Esophagus muscularis mucosa (tissue), 4 donors: ENCODE measurements at regions not wholly inside any gene's neighbourhood (a gene's known extent, or its start where the extent isn't known, plus 50 kb on each side); places are given as distances from the start of the nearest gene placed in this dataset.

Experiments used
- CTCF ChIP-seq, 3 experiments: fragments of 200-600 bp in 2 of 3; fragments of 450-650 bp in 1 of 3; sonication (generic) in 2 of 3; IDR thresholded peaks; one replicate each; pipeline ENCODE4 v1.5.1; 2017 to 2019; ENCODE audit warnings: antibody characterized with exemption in 3 of 3, mild to moderate bottlenecking in 2 of 3, moderate library complexity in 1 of 3
- EP300 ChIP-seq: sonication (generic); formaldehyde crosslinking; IDR thresholded peaks from one replicate; pipeline ENCODE4 v1.6.1; 2017; ENCODE audit warnings: antibody characterized with exemption
- POLR2A ChIP-seq: fragments of 450-650 bp; IDR thresholded peaks from one replicate; pipeline ENCODE4 v1.6.1; 2017; ENCODE audit warnings: antibody characterized with exemption, moderate library complexity, mild to moderate bottlenecking, low read depth
- POLR2AphosphoS5 ChIP-seq, 2 donors: sonication (generic); formaldehyde crosslinking; IDR thresholded peaks; one replicate each; pipeline ENCODE4 v1.6.1; 2017; ENCODE audit warnings: antibody characterized with exemption in 2 of 2

GRCh38 chr12:24360057-24360456, 410.6 kb upstream of the SOX5 start:
- TF ChIP-seq POLR2A (no peak), EP300 (no peak), CTCF (IDR thresholded peaks at IDR 0.05) (no peak), POLR2AphosphoS5 (IDR thresholded peaks at IDR 0.05) (no peak)
